Thoracic aorta (tissue), 2 donors: ENCODE measurements at regions not wholly inside any gene's neighbourhood (a gene's known extent, or its start where the extent isn't known, plus 50 kb on each side); places are given as distances from the start of the nearest gene placed in this dataset.

Source experiments
- ATAC-seq: fragments of 150-250 bp; one replicate; pipeline ENCODE4 v1.8.0; 2017; ENCODE audit warnings: low read depth; ENCODE audit not compliant: insufficient number of reproducible peaks, low FRiP score
- DNase-seq: peaks from one replicate; pipeline ENCODE4 v3.0.0-alpha.2; 2020; ENCODE audit warnings: low spot score
- H3K27ac ChIP-seq, 2 donors: fragments of 200-600 bp; sonication (generic); 1 replicate in 1 of 2; 2 replicates in 1 of 2; pipeline ENCODE4 v1.5.1; 2016; ENCODE audit warnings: mild to moderate bottlenecking in 2 of 2, moderate library complexity in 2 of 2
- H3K27me3 ChIP-seq: fragments of 200-600 bp; sonication (generic); replicated peaks from 2 replicates; pipeline ENCODE4 v1.6.0; 2016; ENCODE audit warnings: mild to moderate bottlenecking; ENCODE audit not compliant: insufficient read depth
- H3K36me3 ChIP-seq: fragments of 200-600 bp; sonication (generic); one replicate; pipeline ENCODE4 v1.5.1; 2016
- H3K4me1 ChIP-seq, 2 donors: fragments of 200-600 bp; sonication (generic); 1 replicate in 1 of 2; 2 replicates in 1 of 2; pipeline versions ENCODE4 v1.5.1 to v1.6.0; 2016; ENCODE audit warnings: low read depth in 2 of 2, mild to moderate bottlenecking in 1 of 2; ENCODE audit not compliant: control insufficient read depth in 1 of 2
- H3K4me3 ChIP-seq: fragments of 200-600 bp; sonication (generic); 2 replicates; pipeline ENCODE4 v1.5.1; 2016; ENCODE audit warnings: mild to moderate bottlenecking
- H3K9me3 ChIP-seq: fragments of 200-600 bp; sonication (generic); 2 replicates; pipeline ENCODE4 v1.5.1; 2016
- TF ChIP-seq, protein P1 (sequence below): fragments of 200-600 bp; sonication (generic); IDR thresholded peaks from one replicate; pipeline ENCODE4 v1.5.1; 2019; ENCODE audit warnings: antibody characterized with exemption

DNA sequence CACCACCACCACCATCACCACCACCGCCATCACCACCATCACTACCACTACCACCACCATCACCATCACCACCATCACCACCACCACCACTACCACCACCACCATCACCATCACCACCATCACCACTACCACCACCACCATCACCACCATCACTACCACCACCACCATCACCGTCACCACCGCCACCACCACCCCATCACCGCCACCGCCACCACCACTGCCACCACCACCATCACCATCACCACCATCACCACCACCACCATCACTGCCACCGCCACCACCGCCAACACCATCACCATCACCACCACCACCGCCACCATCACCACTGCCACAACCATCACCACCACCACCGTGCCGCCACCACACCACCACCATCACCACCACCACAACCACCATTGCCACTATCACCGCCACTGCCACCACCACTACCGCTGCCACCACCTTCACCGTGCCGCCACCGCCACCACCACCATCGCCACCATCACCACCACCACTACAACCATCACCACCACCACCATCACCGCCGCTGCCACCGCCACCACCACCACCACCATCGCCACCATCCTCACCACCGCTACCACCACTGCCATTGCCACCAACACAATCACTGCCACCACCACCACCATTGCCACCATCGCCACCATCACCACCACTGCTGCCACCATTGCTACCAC is 1511.3 kb upstream of the AGA start:
- no peak overlapping the region for H3K27ac ChIP-seq
- H3K4me1 ChIP-seq, result no peaks in the 10 kb centered on the region
- H3K9me3 ChIP-seq, result no peaks in the 10 kb centered on the region
- no peak for ATAC-seq
- H3K36me3 ChIP-seq, result no peaks in the 10 kb centered on the region
- TF ChIP-seq, protein P1, sequence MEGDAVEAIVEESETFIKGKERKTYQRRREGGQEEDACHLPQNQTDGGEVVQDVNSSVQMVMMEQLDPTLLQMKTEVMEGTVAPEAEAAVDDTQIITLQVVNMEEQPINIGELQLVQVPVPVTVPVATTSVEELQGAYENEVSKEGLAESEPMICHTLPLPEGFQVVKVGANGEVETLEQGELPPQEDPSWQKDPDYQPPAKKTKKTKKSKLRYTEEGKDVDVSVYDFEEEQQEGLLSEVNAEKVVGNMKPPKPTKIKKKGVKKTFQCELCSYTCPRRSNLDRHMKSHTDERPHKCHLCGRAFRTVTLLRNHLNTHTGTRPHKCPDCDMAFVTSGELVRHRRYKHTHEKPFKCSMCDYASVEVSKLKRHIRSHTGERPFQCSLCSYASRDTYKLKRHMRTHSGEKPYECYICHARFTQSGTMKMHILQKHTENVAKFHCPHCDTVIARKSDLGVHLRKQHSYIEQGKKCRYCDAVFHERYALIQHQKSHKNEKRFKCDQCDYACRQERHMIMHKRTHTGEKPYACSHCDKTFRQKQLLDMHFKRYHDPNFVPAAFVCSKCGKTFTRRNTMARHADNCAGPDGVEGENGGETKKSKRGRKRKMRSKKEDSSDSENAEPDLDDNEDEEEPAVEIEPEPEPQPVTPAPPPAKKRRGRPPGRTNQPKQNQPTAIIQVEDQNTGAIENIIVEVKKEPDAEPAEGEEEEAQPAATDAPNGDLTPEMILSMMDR, result no peak
- H3K4me3 ChIP-seq, result no peak overlapping the region
- DNase-seq, result no peak
- H3K27me3 ChIP-seq, result no peaks in the 10 kb centered on the region

GRCh38 chr4:178955614-178956013 is 1513.4 kb upstream of the AGA start:
- no peaks in the 10 kb centered on the region for H3K9me3 ChIP-seq
- ATAC-seq, result no peak
- TF ChIP-seq, protein P1, result no peak

GRCh38 chr4:178958725-178959440 is 1516.6 kb upstream of the AGA start:
- H3K9me3 ChIP-seq, result no peaks in the 10 kb centered on the region
- no peaks in the 10 kb centered on the region for H3K4me1 ChIP-seq
- H3K4me3 ChIP-seq, result no peak overlapping the region
- no peaks in the 10 kb centered on the region for H3K36me3 ChIP-seq
- TF ChIP-seq, protein P1, result no peak
- ATAC-seq, result no peak
- no peak for DNase-seq
- no peaks in the 10 kb centered on the region for H3K27me3 ChIP-seq
- H3K27ac ChIP-seq, result no peak overlapping the region

More at GRCh38 chr4:178955614-178956013, 1513.4 kb upstream of the AGA start:
- no peaks in the 10 kb centered on the region for H3K27me3 ChIP-seq
- no peak for DNase-seq
- H3K36me3 ChIP-seq, result no peaks in the 10 kb centered on the region
- H3K4me3 ChIP-seq, result no peak overlapping the region
- H3K27ac ChIP-seq, result no peak overlapping the region
- no peaks in the 10 kb centered on the region for H3K4me1 ChIP-seq

- no peak for ATAC-seq
- H3K27ac ChIP-seq, result no peak overlapping the region
- H3K9me3 ChIP-seq, result no peaks in the 10 kb centered on the region
- no peak for DNase-seq
- no peaks in the 10 kb centered on the region for H3K27me3 ChIP-seq
- H3K36me3 ChIP-seq, result no peaks in the 10 kb centered on the region
- no peak overlapping the region for H3K4me3 ChIP-seq
- TF ChIP-seq, protein P1, result no peak
- H3K4me1 ChIP-seq, result no peaks in the 10 kb centered on the region
Observed at GRCh38 chr4:178963446-178964045, 1521.3 kb upstream of the AGA start.

GRCh38 chr4:178966644-178967043 is 1524.4 kb upstream of the AGA start:
- no peak for ATAC-seq
- Histone ChIP-seq H3K4me3 (no peak overlapping the region), H3K27ac (no peak overlapping the region), H3K36me3 (no peaks in the 10 kb centered on the region), H3K9me3 (no peaks in the 10 kb centered on the region), H3K27me3 (no peaks in the 10 kb centered on the region), H3K4me1 (no peaks in the 10 kb centered on the region)
- TF ChIP-seq, protein P1, result no peak
- no peak for DNase-seq
